ENCODE measurements at regions not wholly inside any gene's neighbourhood (a gene's known extent, or its start where the extent isn't known, plus 50 kb on each side); places are given as distances from the start of the nearest gene placed in this dataset.

- peak in 1 of 12 donors; percentile 18 for TF ChIP-seq CTCF (IDR thresholded peaks at IDR 0.05)
- no peak for TF ChIP-seq POLR2A (IDR thresholded peaks at IDR 0.05)
Observed at GRCh38 chr6:100078509-100078908, 84.5 kb upstream of the MCHR2 start.

Data from heart left ventricle (tissue), 13 donors.